SU-DHL-6 (cell line): ENCODE measurements at regions not wholly inside any gene's neighbourhood (a gene's known extent, or its start where the extent isn't known, plus 50 kb on each side); places are given as distances from the start of the nearest gene placed in this dataset.
"Not testable (repeated sequence)": the region's sequence is repeated elsewhere in the genome, so short reads cannot be mapped to it uniquely, and the experiment has no call there.

Source experiments
- H2AFZ ChIP-seq: fragments of 200-600 bp; sonication (generic); 2 replicates; pipeline ENCODE4 v1.6.1; 2014; ENCODE audit warnings: low read depth, mild to moderate bottlenecking, moderate library complexity, mixed read lengths, antibody characterized with exemption, low read length; ENCODE audit not compliant: severe bottlenecking
- H3F3A ChIP-seq: fragments of 200-600 bp; shearing (Covaris generic); 2 replicates; pipeline ENCODE4 v1.6.0; 2016; ENCODE audit warnings: antibody characterized with exemption, mild to moderate bottlenecking; ENCODE audit not compliant: insufficient read depth
- H3K27ac ChIP-seq: fragments of 200-600 bp; sonication (generic); 2 replicates; pipeline ENCODE4 v1.5.1; 2016; ENCODE audit warnings: low read depth, mild to moderate bottlenecking, low read length, moderate library complexity, mixed read lengths
- H3K27me3 ChIP-seq: fragments of 200-600 bp; sonication (generic), shearing (Covaris generic); 2 replicates; pipeline ENCODE4 v1.6.0; 2014; ENCODE audit warnings: mild to moderate bottlenecking, low read length
- H3K36me3 ChIP-seq: fragments of 200-600 bp; sonication (generic); 2 replicates; pipeline ENCODE4 v1.6.1; 2014; ENCODE audit warnings: mild to moderate bottlenecking, low read length, mixed read lengths
- H3K4me2 ChIP-seq: fragments of 300-600, 200-600 bp; shearing (Covaris generic), sonication (generic); 2 replicates; pipeline ENCODE4 v1.6.0; 2014; ENCODE audit warnings: low read length, low read depth, mild to moderate bottlenecking; ENCODE audit not compliant: poor library complexity, severe bottlenecking
- H3K4me3 ChIP-seq: fragments of 200-600 bp; sonication (generic); 2 replicates; pipeline ENCODE4 v1.5.1; 2014; ENCODE audit warnings: antibody characterized with exemption, low read length, mild to moderate bottlenecking, mixed read lengths; ENCODE audit not compliant: insufficient read depth, poor library complexity, severe bottlenecking
- H3K79me2 ChIP-seq: fragments of 200-600 bp; sonication (generic); 2 replicates; pipeline ENCODE4 v1.6.1; 2014; ENCODE audit warnings: mild to moderate bottlenecking, low read length, moderate library complexity; ENCODE audit not compliant: insufficient read depth
- H3K9ac ChIP-seq: fragments of 200-600 bp; sonication (generic); 2 replicates; pipeline ENCODE4 v1.7.0; 2014; ENCODE audit warnings: mild to moderate bottlenecking, low read length
- H3K9me2 ChIP-seq: fragments of 200-600 bp; sonication (generic); replicated peaks from 2 replicates; pipeline ENCODE4 v1.6.1; 2014; ENCODE audit warnings: low read length; ENCODE audit not compliant: insufficient read depth
- H3K9me3 ChIP-seq: fragments of 200-600 bp; sonication (generic); 2 replicates; pipeline ENCODE4 v1.6.1; 2014; ENCODE audit warnings: low read length, mixed read lengths; ENCODE audit not compliant: insufficient read depth
- H4K20me1 ChIP-seq: fragments of 200-600 bp; sonication (generic); 2 replicates; pipeline ENCODE4 v1.6.1; 2014; ENCODE audit warnings: low read depth, mild to moderate bottlenecking, antibody characterized with exemption, low read length, moderate library complexity, mixed read lengths
- CTCF ChIP-seq: fragments of 200-600 bp; sonication (generic); IDR thresholded peaks from one replicate; pipeline ENCODE4 v1.5.1; 2017; ENCODE audit warnings: antibody characterized with exemption, mild to moderate bottlenecking, low read length, moderate library complexity; ENCODE audit not compliant: insufficient read depth, poor library complexity, severe bottlenecking
- EZH2phosphoT487 ChIP-seq: fragments of 200-600 bp; sonication (generic), shearing (Covaris generic); conservative IDR thresholded peaks from 2 replicates; pipeline ENCODE4 v1.6.1; 2018; ENCODE audit warnings: mild to moderate bottlenecking, antibody characterized with exemption, low read length, moderate library complexity, mixed read lengths

DNA sequence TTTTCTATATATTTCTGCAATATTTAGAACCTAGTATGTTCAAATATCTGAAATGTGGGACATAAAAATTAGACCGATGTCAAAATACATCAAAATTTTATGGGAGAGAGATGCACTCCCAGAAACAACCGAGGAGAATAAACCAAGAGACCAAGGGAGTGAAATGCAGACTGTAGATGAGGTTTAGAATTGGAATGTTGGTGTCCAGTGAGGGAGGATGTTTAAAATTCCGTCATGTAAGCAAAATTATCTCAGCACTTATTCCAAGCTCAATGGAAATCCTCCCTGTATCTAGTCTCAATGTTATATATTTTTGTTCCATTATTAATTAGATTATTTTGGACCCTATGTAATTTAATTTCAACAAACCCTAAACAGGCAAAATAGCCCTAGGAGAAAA lies 61.9 kb upstream of the MAGI2 start:
- no peaks in the 10 kb centered on the region for H3F3A ChIP-seq
- no peak overlapping the region for H2AFZ ChIP-seq
- H3K9me3 ChIP-seq = no peaks in the 10 kb centered on the region
- TF ChIP-seq CTCF (no peak), EZH2phosphoT487 (no peak)
- H3K4me2 ChIP-seq = no peak overlapping the region
- no peak overlapping the region for H3K4me3 ChIP-seq
- H3K27ac ChIP-seq = no peak overlapping the region
- no peaks in the 10 kb centered on the region for H3K36me3 ChIP-seq
- H3K9ac ChIP-seq = no peak overlapping the region
- H4K20me1 ChIP-seq = no peaks in the 10 kb centered on the region
- no peaks in the 10 kb centered on the region for H3K9me2 ChIP-seq
- H3K79me2 ChIP-seq = no peaks in the 10 kb centered on the region
- H3K27me3 ChIP-seq = no peaks in the 10 kb centered on the region

GRCh38 chr7:79513261-79513660 lies 59.8 kb upstream of the MAGI2 start:
- Histone ChIP-seq H3K27ac (no peak overlapping the region), H3K79me2 (no peaks in the 10 kb centered on the region), H3K9me3 (no peaks in the 10 kb centered on the region), H3K27me3 (no peaks in the 10 kb centered on the region), H3K9me2 (no peaks in the 10 kb centered on the region), H3K4me2 (no peak overlapping the region), H4K20me1 (no peaks in the 10 kb centered on the region), H2AFZ (no peak overlapping the region), H3K9ac (no peak overlapping the region), H3K36me3 (no peaks in the 10 kb centered on the region), H3K4me3 (no peak overlapping the region), H3F3A (no peaks in the 10 kb centered on the region)
- no peak for TF ChIP-seq EZH2phosphoT487
- TF ChIP-seq CTCF = no peak

DNA sequence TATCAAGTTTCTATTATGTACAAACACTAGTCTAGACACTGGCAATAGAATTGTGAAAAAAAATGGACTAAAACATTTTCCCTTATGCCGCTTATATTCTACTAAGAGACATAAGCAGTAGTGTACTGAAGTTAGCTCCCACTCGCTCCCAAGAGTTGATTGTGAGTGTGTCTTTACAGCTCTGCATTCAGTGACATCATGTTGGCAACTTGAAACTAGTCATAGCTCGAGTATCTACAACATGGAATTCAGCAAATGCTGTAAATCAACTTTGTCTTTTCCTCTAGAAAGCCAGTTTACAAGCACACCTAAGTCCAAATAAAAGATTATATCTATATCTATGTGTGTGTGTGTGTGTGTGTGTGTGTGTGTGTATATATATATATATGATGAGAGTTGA lies 58.8 kb upstream of the MAGI2 start:
- H3F3A ChIP-seq = no peaks in the 10 kb centered on the region
- no peaks in the 10 kb centered on the region for H3K36me3 ChIP-seq
- no peak overlapping the region for H2AFZ ChIP-seq
- H3K9ac ChIP-seq = no peak overlapping the region
- H3K4me3 ChIP-seq = no peak overlapping the region
- no peak for TF ChIP-seq CTCF
- no peak for TF ChIP-seq EZH2phosphoT487
- H3K9me2 ChIP-seq = no peaks in the 10 kb centered on the region
- no peak overlapping the region for H3K4me2 ChIP-seq
- H3K79me2 ChIP-seq = no peaks in the 10 kb centered on the region
- H3K9me3 ChIP-seq = no peaks in the 10 kb centered on the region
- H3K27me3 ChIP-seq = no peaks in the 10 kb centered on the region
- no peaks in the 10 kb centered on the region for H4K20me1 ChIP-seq
- H3K27ac ChIP-seq = no peak overlapping the region

- not testable (repeated sequence) for H3K9ac ChIP-seq, H3K27ac ChIP-seq, H3K4me3 ChIP-seq, H2AFZ ChIP-seq, H3F3A ChIP-seq, H3K9me3 ChIP-seq, H3K36me3 ChIP-seq, H4K20me1 ChIP-seq, H3K27me3 ChIP-seq, H3K79me2 ChIP-seq, H3K4me2 ChIP-seq, H3K9me2 ChIP-seq
These were observed 57.6 kb upstream of the MAGI2 start for GRCh38 chr7:79511056-79511455.
